GM23338 (cell line): ENCODE measurements at regions not wholly inside any gene's neighbourhood (a gene's known extent, or its start where the extent isn't known, plus 50 kb on each side); places are given as distances from the start of the nearest gene placed in this dataset.

Experiments
- CREB1 ChIP-seq: fragments of 250-450 bp; sonication (Bioruptor Pico); IDR thresholded peaks from 2 replicates; pipeline ENCODE4 v1.5.0; 2020; ENCODE audit warnings: low read depth, mild to moderate bottlenecking, moderate library complexity
- CTCF ChIP-seq, 2 experiments: fragments of 200-600 bp in 1 of 2; sonication (generic) in 1 of 2; conservative IDR thresholded peaks; 2 replicates each; pipeline versions ENCODE4 v1.5.1 to v1.6.1; 2016 to 2017; ENCODE audit warnings: antibody characterized with exemption in 2 of 2, low read depth in 2 of 2, mild to moderate bottlenecking in 2 of 2, moderate library complexity in 1 of 2
- EZH2 ChIP-seq: fragments of 200-600 bp; sonication (generic); IDR thresholded peaks from one replicate; pipeline ENCODE4 v1.8.0; 2017; ENCODE audit warnings: antibody characterized with exemption, mild to moderate bottlenecking, low read depth; ENCODE audit not compliant: unreplicated experiment
- EZH2phosphoT487 ChIP-seq: fragments of 200-600 bp; sonication (generic); IDR thresholded peaks from one replicate; pipeline ENCODE4 v1.8.1; 2018; ENCODE audit warnings: antibody characterized with exemption; ENCODE audit not compliant: unreplicated experiment
- POLR2AphosphoS5 ChIP-seq: IDR thresholded peaks from 2 replicates; pipeline ENCODE4 v1.6.1; 2016; ENCODE audit warnings: antibody characterized with exemption, low read depth
- REST ChIP-seq: IDR thresholded peaks from one replicate; pipeline ENCODE4 v1.6.1; 2018; ENCODE audit warnings: antibody characterized with exemption; ENCODE audit not compliant: unreplicated experiment
- STAT1 ChIP-seq: IDR thresholded peaks from one replicate; pipeline ENCODE4 v1.6.1; 2016; ENCODE audit warnings: antibody characterized with exemption; ENCODE audit not compliant: unreplicated experiment
- ZNF114 ChIP-seq: fragments of 250-450 bp; sonication (Bioruptor Pico); IDR thresholded peaks from 2 replicates; pipeline ENCODE4 v1.5.0; 2020; ENCODE audit warnings: mild to moderate bottlenecking, moderate library complexity
- ZNF331 ChIP-seq: fragments of 250-450 bp; sonication (Bioruptor Pico); IDR thresholded peaks from 2 replicates; pipeline ENCODE4 v1.5.0; 2020; ENCODE audit warnings: low read depth, mild to moderate bottlenecking, moderate library complexity
- TF ChIP-seq, protein P1 (sequence below): IDR thresholded peaks from 2 replicates; pipeline ENCODE4 v1.6.1; 2016; ENCODE audit warnings: antibody characterized with exemption

GRCh38 chr1:218945050-218945449, 228.6 kb upstream of the LYPLAL1 start:
- TF ChIP-seq POLR2AphosphoS5: no peak
- TF ChIP-seq CTCF (conservative IDR thresholded peaks at IDR 0.05; ENCODE audit: low read depth in 2 of 2): no peak
- TF ChIP-seq CREB1 (CRISPR knock-in tag): no peak
- TF ChIP-seq EZH2phosphoT487: no peak
- TF ChIP-seq, protein P1, sequence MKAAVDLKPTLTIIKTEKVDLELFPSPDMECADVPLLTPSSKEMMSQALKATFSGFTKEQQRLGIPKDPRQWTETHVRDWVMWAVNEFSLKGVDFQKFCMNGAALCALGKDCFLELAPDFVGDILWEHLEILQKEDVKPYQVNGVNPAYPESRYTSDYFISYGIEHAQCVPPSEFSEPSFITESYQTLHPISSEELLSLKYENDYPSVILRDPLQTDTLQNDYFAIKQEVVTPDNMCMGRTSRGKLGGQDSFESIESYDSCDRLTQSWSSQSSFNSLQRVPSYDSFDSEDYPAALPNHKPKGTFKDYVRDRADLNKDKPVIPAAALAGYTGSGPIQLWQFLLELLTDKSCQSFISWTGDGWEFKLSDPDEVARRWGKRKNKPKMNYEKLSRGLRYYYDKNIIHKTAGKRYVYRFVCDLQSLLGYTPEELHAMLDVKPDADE: no peak
- no peak for TF ChIP-seq EZH2
- no peak for TF ChIP-seq ZNF114
- TF ChIP-seq STAT1: no peak
- TF ChIP-seq REST: no peak
- TF ChIP-seq ZNF331 (CRISPR knock-in tag): no peak
